ENCODE measurements at regions not wholly inside any gene's neighbourhood (a gene's known extent, or its start where the extent isn't known, plus 50 kb on each side); places are given as distances from the start of the nearest gene placed in this dataset.
"Not testable (repeated sequence)": the region's sequence is repeated elsewhere in the genome, so short reads cannot be mapped to it uniquely, and the experiment has no call there.

DNA sequence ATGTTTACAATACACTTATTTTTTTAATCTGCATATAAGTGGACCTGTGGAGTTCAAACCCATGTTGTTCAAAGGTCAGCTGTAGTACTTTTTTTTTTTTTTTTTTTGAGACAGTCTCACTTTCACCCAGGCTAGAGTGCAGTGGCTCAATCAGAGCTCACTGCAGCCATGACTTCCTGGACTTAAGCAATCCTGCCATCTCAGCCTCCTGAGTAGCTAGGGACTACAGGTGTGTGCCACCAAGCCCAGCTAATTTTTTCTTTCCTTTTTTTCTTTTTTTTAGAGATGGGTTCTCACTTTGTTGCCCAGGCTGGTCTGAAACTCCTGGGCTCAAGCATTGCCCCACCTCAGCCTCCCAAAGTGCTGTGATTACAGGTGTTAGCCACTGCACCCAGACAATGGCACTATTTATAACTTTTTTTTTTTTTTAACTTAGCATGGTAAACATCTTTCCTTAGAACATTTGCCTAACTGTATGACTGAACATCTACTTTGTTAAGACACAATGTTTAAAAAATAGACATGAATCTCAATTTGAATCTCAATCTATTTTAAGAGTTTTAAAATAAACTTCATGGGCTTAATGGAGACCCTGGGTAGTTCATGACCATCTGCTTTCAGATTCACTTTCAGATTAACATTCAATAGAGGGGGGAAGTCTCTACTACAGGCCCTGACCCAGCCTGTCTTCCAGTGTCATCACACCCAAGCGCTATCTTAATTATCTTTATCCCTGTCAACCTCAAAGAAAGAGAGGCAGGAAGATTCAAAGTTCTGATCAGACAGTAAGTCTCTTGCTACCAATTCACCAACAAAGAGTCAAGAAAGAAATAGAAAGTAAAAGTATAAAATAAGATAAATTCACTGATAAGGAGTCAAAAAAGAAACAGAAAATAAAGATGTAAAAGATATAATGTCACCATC is 97.7 kb upstream of the DOCK9 start:
- no peak for DNase-seq (ENCODE audit: low spot score)

GRCh38 chr13:99078017-99078771 is 100.3 kb upstream of the DOCK9 start:
- DNase-seq (ENCODE audit: low spot score), result no peak

GRCh38 chr13:99080131-99080530 is 102.3 kb upstream of the DOCK9 start:
- no peak for DNase-seq (ENCODE audit: low spot score)

DNA sequence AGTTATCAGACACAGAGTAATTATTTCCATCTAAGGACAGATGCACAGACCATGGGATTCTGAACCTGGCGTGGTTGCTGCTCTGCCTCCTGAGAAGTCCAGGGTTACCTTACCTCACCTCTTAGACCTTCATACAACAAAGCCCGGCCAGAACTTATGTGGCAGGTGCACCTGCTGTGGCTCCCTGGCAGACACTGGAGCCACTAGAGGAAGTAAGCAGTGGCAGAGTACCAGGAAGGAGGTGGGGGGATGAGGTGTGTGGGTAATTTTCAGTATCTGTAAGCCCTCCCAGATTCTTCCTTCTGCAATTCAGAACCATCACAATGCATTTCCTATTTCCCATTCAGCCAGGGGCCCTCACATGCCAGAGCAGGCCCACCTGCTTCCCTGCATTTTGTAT is 106.1 kb upstream of the DOCK9 start:
- no peak for DNase-seq (ENCODE audit: low spot score)

GRCh38 chr13:99085139-99085807 is 107.4 kb upstream of the DOCK9 start:
- peak; percentile 9 for DNase-seq (ENCODE audit: low spot score)

- DNase-seq (ENCODE audit: low spot score), result no peak
These were observed 108.0 kb upstream of the DOCK9 start for GRCh38 chr13:99085808-99086266.

- peak; percentile 73 for DNase-seq (ENCODE audit: low spot score)
These were observed 108.6 kb upstream of the DOCK9 start for GRCh38 chr13:99086267-99087097.

DNA sequence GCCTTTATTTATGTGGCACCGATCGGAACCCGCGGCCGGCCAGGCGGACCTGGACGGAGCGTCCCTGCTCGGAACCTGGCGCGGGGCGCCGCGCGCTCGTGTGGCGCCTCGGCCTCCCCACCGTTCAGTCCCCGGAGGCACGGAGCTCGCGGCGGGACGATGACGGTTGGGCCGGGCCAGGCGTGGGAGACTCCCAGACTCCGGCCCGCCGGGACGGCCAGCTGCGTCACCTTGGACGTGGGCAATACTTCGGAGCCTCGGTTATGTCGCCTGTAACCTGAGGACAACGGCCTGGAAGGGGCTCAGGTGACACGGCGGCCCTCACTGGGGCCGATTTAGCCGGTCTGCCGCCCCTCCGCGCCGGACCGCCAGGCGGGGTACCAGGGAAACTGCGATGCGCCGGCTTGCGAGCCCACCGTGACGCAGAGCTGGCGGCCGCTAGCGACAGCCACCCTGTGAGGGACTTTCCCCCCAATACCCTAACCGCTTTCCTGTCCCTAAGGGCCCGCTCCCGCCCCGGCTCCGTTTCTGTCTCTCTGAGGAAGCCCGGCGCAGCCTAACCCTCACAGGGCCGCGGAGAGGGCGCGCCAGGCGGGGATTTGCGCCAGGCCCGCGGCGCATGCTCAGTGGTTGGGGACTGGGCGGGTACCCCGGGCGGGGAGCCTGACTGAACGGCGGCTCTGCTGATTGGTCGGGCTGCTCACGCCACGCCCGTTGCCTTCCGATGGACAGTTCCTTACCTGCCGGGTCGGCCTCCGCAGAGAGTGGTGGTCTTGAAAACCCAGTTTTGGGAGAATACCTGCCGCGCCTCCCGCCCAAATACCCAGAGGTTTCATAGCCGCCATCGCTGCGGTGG is 109.5 kb upstream of the DOCK9 start:
- peak; percentile 90 for DNase-seq (ENCODE audit: low spot score)

DNA sequence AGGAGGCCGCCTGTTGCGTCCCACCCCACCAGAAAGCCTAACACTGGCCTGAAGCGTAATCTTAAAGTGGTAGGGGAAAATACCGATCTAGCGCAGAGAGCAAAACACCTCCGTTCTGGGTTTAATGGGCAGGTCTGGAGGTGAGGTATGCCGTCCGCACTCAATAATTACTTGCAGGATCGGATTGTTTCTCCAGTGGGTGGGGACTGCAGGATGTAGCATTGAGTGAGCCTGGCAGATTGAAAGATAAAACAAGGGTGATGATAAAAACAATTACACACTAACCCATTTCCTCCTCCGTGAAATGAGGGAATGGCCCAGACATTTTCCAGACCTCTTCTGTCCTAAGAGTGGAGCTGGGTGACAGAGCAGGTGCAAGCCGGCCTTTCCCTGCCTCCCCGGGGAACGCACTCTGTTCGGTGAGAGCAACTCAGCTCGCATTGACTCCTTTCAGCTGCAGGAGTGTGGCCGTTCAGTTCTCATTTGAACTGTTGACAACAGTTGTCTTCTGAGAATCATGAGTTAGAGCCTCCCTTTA is 110.2 kb upstream of the DOCK9 start:
- DNase-seq (ENCODE audit: low spot score), result no peak

DNA sequence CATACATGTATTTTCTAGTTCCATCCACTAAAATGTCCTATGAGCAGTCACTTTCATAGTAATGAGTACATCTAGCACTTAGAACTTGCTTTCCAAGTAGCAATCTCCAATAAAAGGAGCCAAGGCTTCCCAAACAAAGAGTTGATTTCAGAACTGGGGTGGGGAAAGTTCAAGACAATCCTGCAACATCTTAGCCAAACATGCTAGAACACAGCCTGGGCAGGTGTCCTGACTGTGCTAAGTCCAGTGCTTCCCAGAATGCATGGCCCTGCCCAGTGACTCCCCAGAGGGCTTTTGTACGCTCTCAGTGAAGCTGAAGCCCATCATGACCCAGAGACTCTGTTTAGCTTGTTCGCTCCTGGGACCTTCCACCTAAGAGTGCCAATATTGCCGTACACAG is 106.7 kb upstream of the UBAC2 start:
- DNase-seq (ENCODE audit: low spot score), result no peak

- not testable (repeated sequence) for DNase-seq (ENCODE audit: low spot score)
These were observed 98.8 kb upstream of the UBAC2 start for GRCh38 chr13:99101831-99102230.

DNA sequence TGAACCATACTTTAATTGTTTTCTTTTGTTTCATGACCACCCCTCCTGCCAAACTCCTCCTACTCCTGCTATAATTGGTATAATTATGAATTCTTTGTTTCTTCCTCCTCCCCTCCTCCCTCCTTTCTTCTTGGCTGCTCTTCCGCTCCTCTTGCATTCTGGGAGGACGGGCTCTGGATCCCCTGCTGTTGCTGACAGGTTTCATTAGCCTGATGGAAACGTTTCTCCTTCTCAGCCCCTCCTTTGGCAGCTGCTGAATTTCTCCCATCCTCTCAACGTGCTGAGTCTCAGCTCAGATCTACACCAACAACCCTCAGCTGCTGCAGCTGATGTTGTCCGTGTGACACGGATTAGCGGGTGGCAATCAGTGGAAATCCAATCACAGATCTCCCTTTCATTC is 97.1 kb upstream of the UBAC2 start:
- DNase-seq (ENCODE audit: low spot score), result no peak

- DNase-seq (ENCODE audit: low spot score), result no peak
These were observed 96.3 kb upstream of the UBAC2 start for GRCh38 chr13:99104396-99104795.

- DNase-seq (ENCODE audit: low spot score), result no peak
These were observed 95.5 kb upstream of the UBAC2 start for GRCh38 chr13:99105160-99105559.

DNA sequence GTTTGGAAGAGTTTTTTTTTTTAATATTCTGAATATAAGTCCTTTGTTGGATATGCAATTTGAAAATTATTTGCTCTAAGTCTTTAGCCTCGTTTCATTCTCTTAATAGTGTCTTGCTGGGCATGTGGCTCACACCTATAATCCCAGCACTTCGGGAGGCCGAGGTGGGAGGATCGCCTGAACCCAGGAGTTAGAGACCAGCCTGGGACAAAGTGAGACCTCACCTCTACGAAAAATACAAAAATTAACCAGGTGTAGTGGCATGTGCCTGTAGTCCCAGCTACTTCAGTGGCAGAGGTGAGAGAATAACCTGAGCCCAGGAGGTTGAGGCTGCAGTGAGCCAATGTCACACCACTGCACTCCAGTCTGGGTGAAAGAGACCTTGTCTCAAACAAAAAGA is 87.3 kb upstream of the UBAC2 start:
- no peak for DNase-seq (ENCODE audit: low spot score)

DNA sequence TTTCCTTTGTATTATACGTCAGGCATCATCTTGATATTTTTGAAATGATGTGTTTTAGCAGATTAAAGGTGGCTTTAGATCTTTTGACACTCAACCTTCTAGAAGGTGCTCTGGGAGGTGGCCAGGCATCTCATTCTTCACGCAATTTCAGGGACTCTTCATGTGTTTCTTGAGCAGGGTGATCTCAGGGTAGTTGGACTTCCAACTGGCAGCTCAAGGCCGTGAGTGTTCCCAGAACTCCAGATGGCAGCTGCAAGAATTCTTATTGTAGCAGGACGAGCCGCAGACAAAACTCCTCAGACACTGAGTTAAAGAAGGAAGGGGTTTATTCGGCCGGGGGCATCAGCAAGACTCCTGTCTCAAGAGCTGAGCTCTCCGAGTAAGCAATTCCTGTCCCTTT is 82.5 kb upstream of the UBAC2 start:
- DNase-seq (ENCODE audit: low spot score), result no peak

- DNase-seq (ENCODE audit: low spot score), result no peak
These were observed 81.0 kb upstream of the UBAC2 start for GRCh38 chr13:99119656-99120055.

DNA sequence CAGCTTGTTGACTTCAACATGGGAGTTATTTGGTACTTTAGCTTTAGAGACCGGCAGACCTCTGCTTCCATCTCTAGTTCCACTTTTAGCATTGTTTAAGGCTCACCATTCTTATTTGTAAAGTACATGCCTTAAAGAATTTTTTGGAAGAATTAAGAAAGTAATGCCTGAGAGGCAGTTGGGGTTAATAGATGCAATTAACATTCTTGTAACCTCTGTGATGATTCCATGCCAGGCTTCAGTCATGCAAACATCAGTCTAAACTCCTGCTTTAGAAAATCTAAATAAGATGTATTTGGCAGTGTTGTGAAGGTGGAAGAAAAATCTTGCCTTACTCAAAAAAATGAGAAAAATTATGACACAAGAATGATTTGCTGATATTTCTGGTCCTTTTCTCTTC is 79.9 kb upstream of the UBAC2 start:
- DNase-seq (ENCODE audit: low spot score), result no peak

DNA sequence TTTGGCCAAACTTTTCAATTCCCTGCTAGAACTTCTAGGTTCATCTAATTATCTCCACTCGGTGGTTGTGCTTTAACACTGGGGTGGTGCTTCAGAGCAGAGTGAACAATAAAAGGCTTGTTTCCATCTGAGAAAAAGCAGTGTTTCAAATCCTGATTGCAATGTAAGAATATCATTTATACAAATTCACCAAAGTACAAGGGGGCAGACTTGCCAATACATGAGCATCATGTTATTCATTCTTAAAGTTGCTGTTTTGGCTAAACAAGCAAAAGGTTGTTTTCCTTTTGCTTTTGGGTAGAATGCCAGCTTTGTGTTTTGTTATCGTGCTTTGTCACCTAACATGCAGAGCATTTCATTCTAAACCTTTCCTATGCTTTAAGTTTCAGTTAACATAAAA is 78.5 kb upstream of the UBAC2 start:
- no peak for DNase-seq (ENCODE audit: low spot score)

All from kidney tubule cell (primary cell).